ENCODE measurements at regions not wholly inside any gene's neighbourhood (a gene's known extent, or its start where the extent isn't known, plus 50 kb on each side); places are given as distances from the start of the nearest gene placed in this dataset.

DNA sequence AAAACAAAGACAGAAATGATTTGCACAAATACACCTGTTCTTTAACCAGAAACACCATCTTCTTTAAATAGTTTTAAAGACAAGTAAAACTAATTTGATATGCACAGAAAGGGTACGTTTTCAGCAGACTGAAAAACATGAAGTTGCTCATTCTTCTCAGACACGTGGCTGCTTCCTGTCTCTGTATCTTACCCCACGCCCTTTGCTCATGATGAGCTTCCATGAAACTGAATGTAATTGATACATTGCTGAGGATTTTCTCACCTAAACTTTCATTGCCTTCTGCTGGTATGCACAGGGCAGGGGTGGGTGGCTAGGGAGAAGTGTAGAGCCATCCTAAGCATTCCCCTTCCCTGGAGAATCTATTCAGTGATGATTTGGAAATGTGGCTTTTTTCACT is 644.3 kb downstream of the BCL11A start:
- Histone ChIP-seq H3K9ac (ENCODE audit: extremely low read depth, low read length, poor library complexity, severe bottlenecking) (no peak overlapping the region), H3K36me3 (ENCODE audit: control insufficient read depth, insufficient read depth, low read length) (no peaks in the 10 kb centered on the region), H3K4me1 (ENCODE audit: control insufficient read depth, insufficient read depth, low read length) (no peaks in the 10 kb centered on the region), H3K4me3 (ENCODE audit: low read length) (no peak overlapping the region), H3K27ac (ENCODE audit: low read depth, low read length) (no peak overlapping the region), H3K27me3 (ENCODE audit: control insufficient read depth, insufficient read depth, low read length, poor library complexity, severe bottlenecking) (no peaks in the 10 kb centered on the region), H3K9me3 (ENCODE audit: control insufficient read depth, low read length) (no peaks in the 10 kb centered on the region)
- H3K4me3 Mint-ChIP-seq = no peak overlapping the region
- H3K4me1 Mint-ChIP-seq = peaks cover 4% of the 10 kb centered on the region
- 87 to 89% methylated on average over 3 of the region's 3 CpGs for WGBS, 2 experiments (ENCODE audit: insufficient coverage in 1 of 2, insufficient read length in 1 of 2)
- no peaks in the 10 kb centered on the region for H3K9me3 Mint-ChIP-seq
- TF ChIP-seq, protein P1, sequence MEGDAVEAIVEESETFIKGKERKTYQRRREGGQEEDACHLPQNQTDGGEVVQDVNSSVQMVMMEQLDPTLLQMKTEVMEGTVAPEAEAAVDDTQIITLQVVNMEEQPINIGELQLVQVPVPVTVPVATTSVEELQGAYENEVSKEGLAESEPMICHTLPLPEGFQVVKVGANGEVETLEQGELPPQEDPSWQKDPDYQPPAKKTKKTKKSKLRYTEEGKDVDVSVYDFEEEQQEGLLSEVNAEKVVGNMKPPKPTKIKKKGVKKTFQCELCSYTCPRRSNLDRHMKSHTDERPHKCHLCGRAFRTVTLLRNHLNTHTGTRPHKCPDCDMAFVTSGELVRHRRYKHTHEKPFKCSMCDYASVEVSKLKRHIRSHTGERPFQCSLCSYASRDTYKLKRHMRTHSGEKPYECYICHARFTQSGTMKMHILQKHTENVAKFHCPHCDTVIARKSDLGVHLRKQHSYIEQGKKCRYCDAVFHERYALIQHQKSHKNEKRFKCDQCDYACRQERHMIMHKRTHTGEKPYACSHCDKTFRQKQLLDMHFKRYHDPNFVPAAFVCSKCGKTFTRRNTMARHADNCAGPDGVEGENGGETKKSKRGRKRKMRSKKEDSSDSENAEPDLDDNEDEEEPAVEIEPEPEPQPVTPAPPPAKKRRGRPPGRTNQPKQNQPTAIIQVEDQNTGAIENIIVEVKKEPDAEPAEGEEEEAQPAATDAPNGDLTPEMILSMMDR (conservative IDR thresholded peaks at IDR 0.05) = no peak
- no peak for DNase-seq
- no peaks in the 10 kb centered on the region for H3K27me3 Mint-ChIP-seq (ENCODE audit: insufficient read depth)
- H3K27ac Mint-ChIP-seq = no peak overlapping the region
- H3K36me3 Mint-ChIP-seq (ENCODE audit: low read depth) = no peaks in the 10 kb centered on the region

DNA sequence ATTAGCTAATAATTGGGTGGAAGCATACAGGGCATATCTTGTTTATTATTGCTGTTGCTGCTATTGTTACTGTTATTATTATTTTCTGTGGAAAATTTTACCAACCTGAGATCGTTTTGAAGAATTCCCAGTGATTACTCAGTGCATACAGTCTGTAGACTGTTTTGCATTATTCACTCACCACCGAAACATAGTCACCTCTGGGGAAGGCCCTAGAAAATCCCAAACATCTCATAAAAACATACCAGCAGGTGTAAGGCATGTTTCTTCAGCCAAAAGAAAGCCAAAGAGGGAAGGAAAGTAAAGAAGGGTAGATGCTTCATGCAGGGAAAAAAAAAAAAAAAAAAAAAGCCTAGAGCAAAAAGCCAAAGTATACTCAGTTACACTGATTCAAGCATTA is 647.7 kb downstream of the BCL11A start:
- Histone ChIP-seq H3K9me3 (ENCODE audit: control insufficient read depth, low read length) (no peaks in the 10 kb centered on the region), H3K4me1 (ENCODE audit: control insufficient read depth, insufficient read depth, low read length) (no peaks in the 10 kb centered on the region), H3K36me3 (ENCODE audit: control insufficient read depth, insufficient read depth, low read length) (no peaks in the 10 kb centered on the region), H3K27ac (ENCODE audit: low read depth, low read length) (no peak overlapping the region), H3K9ac (ENCODE audit: extremely low read depth, low read length, poor library complexity, severe bottlenecking) (no peak overlapping the region), H3K27me3 (ENCODE audit: control insufficient read depth, insufficient read depth, low read length, poor library complexity, severe bottlenecking) (no peaks in the 10 kb centered on the region), H3K4me3 (ENCODE audit: low read length) (no peak overlapping the region)
- no peak overlapping the region for H3K4me3 Mint-ChIP-seq
- DNase-seq = no peak
- TF ChIP-seq, protein P1 (conservative IDR thresholded peaks at IDR 0.05) = no peak
- H3K27ac Mint-ChIP-seq = no peak overlapping the region
- no peaks in the 10 kb centered on the region for H3K36me3 Mint-ChIP-seq (ENCODE audit: low read depth)
- H3K27me3 Mint-ChIP-seq (ENCODE audit: insufficient read depth) = no peaks in the 10 kb centered on the region
- peaks cover 4% of the 10 kb centered on the region for H3K4me1 Mint-ChIP-seq
- no peaks in the 10 kb centered on the region for H3K9me3 Mint-ChIP-seq
- 84% methylated on average over 2 of the region's 2 CpGs; no CpG with 5 or more reads in 1 of the 2 experiments for WGBS, 2 experiments (ENCODE audit: insufficient coverage in 1 of 2, insufficient read length in 1 of 2)

DNA sequence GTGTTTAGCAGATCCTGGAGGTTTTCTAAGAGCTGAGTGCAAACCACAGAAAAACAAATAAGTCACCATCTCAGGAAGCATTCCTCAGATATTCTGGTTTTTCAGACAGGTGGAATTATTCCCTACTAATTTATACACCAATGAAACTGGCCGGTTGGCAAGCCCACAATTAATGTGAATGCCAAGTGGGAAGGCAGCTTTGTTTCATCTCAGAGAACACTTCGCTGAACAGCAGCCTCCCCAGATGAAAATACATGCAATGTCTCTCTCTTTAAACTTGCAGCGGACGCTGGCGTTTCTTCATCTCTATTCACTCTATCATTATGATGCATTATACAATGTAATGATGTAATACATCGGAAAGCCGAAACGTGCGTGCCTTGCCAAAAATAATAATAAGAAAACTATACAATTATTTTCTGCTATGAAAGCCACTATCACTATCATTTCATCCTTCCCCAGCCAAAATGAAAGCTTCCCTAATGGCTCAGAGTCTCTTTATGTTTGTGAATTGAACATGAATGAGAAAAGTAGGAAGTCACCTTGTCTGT is 649.4 kb downstream of the BCL11A start:
- H3K4me3 ChIP-seq (ENCODE audit: low read length) = no peak overlapping the region
- H3K27ac ChIP-seq (ENCODE audit: low read depth, low read length) = no peak overlapping the region
- DNase-seq = no peak
- TF ChIP-seq, protein P1 (conservative IDR thresholded peaks at IDR 0.05) = no peak
- no peaks in the 10 kb centered on the region for H3K27me3 Mint-ChIP-seq (ENCODE audit: insufficient read depth)
- no peaks in the 10 kb centered on the region for H3K36me3 Mint-ChIP-seq (ENCODE audit: low read depth)
- H3K9ac ChIP-seq (ENCODE audit: extremely low read depth, low read length, poor library complexity, severe bottlenecking) = no peak overlapping the region
- no peaks in the 10 kb centered on the region for H3K36me3 ChIP-seq (ENCODE audit: control insufficient read depth, insufficient read depth, low read length)
- H3K4me1 Mint-ChIP-seq = peaks cover 4% of the 10 kb centered on the region
- no peaks in the 10 kb centered on the region for H3K4me1 ChIP-seq (ENCODE audit: control insufficient read depth, insufficient read depth, low read length)
- H3K9me3 ChIP-seq (ENCODE audit: control insufficient read depth, low read length) = no peaks in the 10 kb centered on the region
- H3K27ac Mint-ChIP-seq = no peak overlapping the region
- H3K9me3 Mint-ChIP-seq = no peaks in the 10 kb centered on the region
- H3K4me3 Mint-ChIP-seq = no peak overlapping the region
- WGBS, 2 experiments (ENCODE audit: insufficient coverage in 1 of 2, insufficient read length in 1 of 2) = 91% methylated on average over 7 of the region's 9 CpGs; no CpG with 5 or more reads in 1 of the 2 experiments
- no peaks in the 10 kb centered on the region for H3K27me3 ChIP-seq (ENCODE audit: control insufficient read depth, insufficient read depth, low read length, poor library complexity, severe bottlenecking)

Measured in endodermal cell (in vitro differentiated cells).